ENCODE measurements at regions not wholly inside any gene's neighbourhood (a gene's known extent, or its start where the extent isn't known, plus 50 kb on each side); places are given as distances from the start of the nearest gene placed in this dataset.

DNA sequence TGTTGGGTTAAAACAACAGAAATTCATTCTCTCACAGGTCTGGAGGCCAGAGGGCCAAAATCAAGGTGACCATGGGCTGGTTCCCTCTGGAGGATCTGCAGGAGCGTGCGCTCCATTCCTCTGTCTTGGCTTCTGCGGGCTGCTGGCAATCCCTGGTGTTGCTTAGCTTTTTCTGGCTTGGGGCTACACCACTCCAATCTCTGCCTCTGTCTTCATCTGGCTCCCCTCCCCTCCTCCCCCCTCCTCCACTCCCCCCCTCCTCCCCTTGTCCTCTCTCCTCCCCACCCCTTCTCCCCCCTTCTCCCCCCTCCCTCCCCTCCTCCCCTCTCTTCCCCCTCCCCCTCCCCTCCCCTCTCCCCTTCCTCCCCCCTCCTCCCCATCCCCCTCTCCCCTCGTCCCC is 321.3 kb upstream of the ARID1B start:
- TF ChIP-seq, protein P1, sequence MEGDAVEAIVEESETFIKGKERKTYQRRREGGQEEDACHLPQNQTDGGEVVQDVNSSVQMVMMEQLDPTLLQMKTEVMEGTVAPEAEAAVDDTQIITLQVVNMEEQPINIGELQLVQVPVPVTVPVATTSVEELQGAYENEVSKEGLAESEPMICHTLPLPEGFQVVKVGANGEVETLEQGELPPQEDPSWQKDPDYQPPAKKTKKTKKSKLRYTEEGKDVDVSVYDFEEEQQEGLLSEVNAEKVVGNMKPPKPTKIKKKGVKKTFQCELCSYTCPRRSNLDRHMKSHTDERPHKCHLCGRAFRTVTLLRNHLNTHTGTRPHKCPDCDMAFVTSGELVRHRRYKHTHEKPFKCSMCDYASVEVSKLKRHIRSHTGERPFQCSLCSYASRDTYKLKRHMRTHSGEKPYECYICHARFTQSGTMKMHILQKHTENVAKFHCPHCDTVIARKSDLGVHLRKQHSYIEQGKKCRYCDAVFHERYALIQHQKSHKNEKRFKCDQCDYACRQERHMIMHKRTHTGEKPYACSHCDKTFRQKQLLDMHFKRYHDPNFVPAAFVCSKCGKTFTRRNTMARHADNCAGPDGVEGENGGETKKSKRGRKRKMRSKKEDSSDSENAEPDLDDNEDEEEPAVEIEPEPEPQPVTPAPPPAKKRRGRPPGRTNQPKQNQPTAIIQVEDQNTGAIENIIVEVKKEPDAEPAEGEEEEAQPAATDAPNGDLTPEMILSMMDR (IDR thresholded peaks at IDR 0.05): no peak
- TF ChIP-seq POLR2AphosphoS5 (IDR thresholded peaks at IDR 0.05): no peak
- TF ChIP-seq POLR2A (IDR thresholded peaks at IDR 0.05): no peak

Measured in stomach (tissue), 4 donors.